GM12874 (cell line): ENCODE measurements at regions not wholly inside any gene's neighbourhood (a gene's known extent, or its start where the extent isn't known, plus 50 kb on each side); places are given as distances from the start of the nearest gene placed in this dataset.

Experiments
- CTCF ChIP-seq: IDR thresholded peaks from 2 replicates; pipeline ENCODE4 v1.5.1; 2011; ENCODE audit warnings: low read depth, mild to moderate bottlenecking, control low read depth, low read length, moderate library complexity; ENCODE audit not compliant: insufficient read depth

- no peak for TF ChIP-seq CTCF
Measured at GRCh38 chr10:123409884-123410283, 255.7 kb downstream of the BUB3 start.

- 0 out of 2 replicates have a peak, but pooled peaks have one; percentile 16 for TF ChIP-seq CTCF
Measured at GRCh38 chr10:123413353-123413752, 252.8 kb upstream of the GPR26 start.

GRCh38 chr10:123415523-123415922 is 250.6 kb upstream of the GPR26 start:
- no peak for TF ChIP-seq CTCF

GRCh38 chr10:123417414-123417813 is 248.7 kb upstream of the GPR26 start:
- no peak for TF ChIP-seq CTCF

- TF ChIP-seq CTCF = no peak
Measured at GRCh38 chr10:123421461-123421860, 244.7 kb upstream of the GPR26 start.

- TF ChIP-seq CTCF = no peak
Measured at GRCh38 chr10:123422261-123422660, 243.9 kb upstream of the GPR26 start.

- TF ChIP-seq CTCF = no peak
Measured at GRCh38 chr10:123424537-123424936, 241.6 kb upstream of the GPR26 start.

GRCh38 chr10:123425680-123426079 is 240.5 kb upstream of the GPR26 start:
- TF ChIP-seq CTCF = no peak
